IPS-18a (cell line): ENCODE measurements at regions not wholly inside any gene's neighbourhood (a gene's known extent, or its start where the extent isn't known, plus 50 kb on each side); places are given as distances from the start of the nearest gene placed in this dataset.
"Not testable (repeated sequence)": the region's sequence is repeated elsewhere in the genome, so short reads cannot be mapped to it uniquely, and the experiment has no call there.

Source experiments
- H3K27ac ChIP-seq: one replicate; pipeline ENCODE4 v1.5.1; 2013; ENCODE audit warnings: low read length
- H3K27me3 ChIP-seq: one replicate; pipeline ENCODE4 v1.6.1; 2013; ENCODE audit warnings: mild to moderate bottlenecking, low read length; ENCODE audit not compliant: control insufficient read depth, insufficient read depth
- H3K36me3 ChIP-seq: one replicate; pipeline ENCODE4 v1.6.1; 2013; ENCODE audit warnings: low read depth, low read length; ENCODE audit not compliant: control insufficient read depth
- H3K4me1 ChIP-seq: one replicate; pipeline ENCODE4 v1.6.1; 2013; ENCODE audit warnings: low read depth, low read length; ENCODE audit not compliant: control insufficient read depth
- H3K4me3 ChIP-seq: one replicate; pipeline ENCODE4 v1.5.1; 2013; ENCODE audit warnings: low read length
- H3K9ac ChIP-seq: one replicate; pipeline ENCODE4 v1.6.1; 2013; ENCODE audit warnings: mild to moderate bottlenecking, low read length, moderate library complexity
- H3K9me3 ChIP-seq: one replicate; pipeline ENCODE4 v1.6.1; 2013; ENCODE audit warnings: low read depth, low read length; ENCODE audit not compliant: control insufficient read depth

GRCh38 chr14:83905157-83905556 lies 1624.8 kb upstream of the FLRT2 start:
- Histone ChIP-seq H3K9ac (no peak overlapping the region), H3K4me1 (no peaks in the 10 kb centered on the region), H3K36me3 (no peaks in the 10 kb centered on the region), H3K27ac (no peak overlapping the region), H3K9me3 (no peaks in the 10 kb centered on the region), H3K4me3 (no peak overlapping the region), H3K27me3 (no peaks in the 10 kb centered on the region)

GRCh38 chr14:83908419-83908818 lies 1621.5 kb upstream of the FLRT2 start:
- Histone ChIP-seq H3K4me3 (no peak overlapping the region), H3K27ac (no peak overlapping the region), H3K9ac (no peak overlapping the region), H3K36me3 (no peaks in the 10 kb centered on the region), H3K27me3 (no peaks in the 10 kb centered on the region), H3K9me3 (no peaks in the 10 kb centered on the region), H3K4me1 (no peaks in the 10 kb centered on the region)

DNA sequence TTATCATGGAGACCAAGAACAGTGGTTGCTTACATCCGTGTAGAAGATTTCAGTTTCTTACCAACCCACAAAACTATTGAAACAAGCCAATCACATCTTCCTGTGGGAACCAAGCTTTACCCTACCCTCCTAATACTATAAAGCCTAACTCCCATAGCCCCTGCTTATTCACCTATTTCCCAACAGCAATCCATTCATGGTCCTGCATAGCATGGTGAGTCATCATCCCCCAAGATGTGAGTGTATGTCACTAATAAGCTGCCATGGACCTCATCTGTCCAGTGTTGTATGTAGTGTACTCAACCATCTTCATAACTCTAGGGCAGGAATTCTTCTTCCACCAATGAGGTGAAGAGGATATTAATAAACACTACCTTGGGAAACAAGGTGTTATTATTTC lies 1620.4 kb upstream of the FLRT2 start:
- no peaks in the 10 kb centered on the region for H3K36me3 ChIP-seq
- H3K27ac ChIP-seq, result no peak overlapping the region
- no peak overlapping the region for H3K4me3 ChIP-seq

DNA sequence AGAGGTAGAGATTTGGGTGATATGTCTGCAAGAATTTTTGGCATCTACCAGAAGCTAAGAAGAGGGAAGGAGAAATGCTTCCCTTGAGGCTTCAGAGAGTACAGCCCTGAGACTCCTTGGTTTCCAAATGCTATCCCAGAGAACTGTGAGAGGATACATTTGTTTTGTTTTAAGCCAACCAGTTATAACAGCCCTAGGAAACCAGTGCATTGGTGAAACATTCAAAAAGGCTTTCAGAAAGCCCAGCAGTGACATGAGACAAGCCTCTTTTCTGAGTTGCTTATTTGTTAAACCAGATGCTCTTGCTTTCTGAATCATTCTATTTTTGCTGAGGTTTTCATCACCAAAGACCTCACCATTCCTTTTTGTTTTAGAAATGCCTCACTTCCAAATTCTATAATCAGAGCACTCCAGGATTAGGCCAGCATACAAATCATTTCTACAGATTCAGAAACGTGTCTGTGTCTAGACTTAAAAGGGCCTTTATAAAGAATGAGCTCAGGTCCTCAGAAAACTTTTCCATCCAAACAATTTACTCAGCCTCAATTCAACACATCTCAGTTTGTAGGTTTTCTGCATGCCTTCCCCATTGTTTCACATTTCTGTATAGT lies 1617.8 kb upstream of the FLRT2 start:
- Histone ChIP-seq H3K36me3 (no peaks in the 10 kb centered on the region), H3K9me3 (no peaks in the 10 kb centered on the region), H3K27me3 (no peaks in the 10 kb centered on the region), H3K4me3 (no peak overlapping the region), H3K4me1 (no peaks in the 10 kb centered on the region), H3K9ac (no peak overlapping the region), H3K27ac (no peak overlapping the region)

More for the DNA sequence above, 1620.4 kb upstream of the FLRT2 start:
- H3K27me3 ChIP-seq, result no peaks in the 10 kb centered on the region
- H3K9me3 ChIP-seq, result no peaks in the 10 kb centered on the region
- H3K4me1 ChIP-seq, result no peaks in the 10 kb centered on the region
- H3K9ac ChIP-seq, result no peak overlapping the region

DNA sequence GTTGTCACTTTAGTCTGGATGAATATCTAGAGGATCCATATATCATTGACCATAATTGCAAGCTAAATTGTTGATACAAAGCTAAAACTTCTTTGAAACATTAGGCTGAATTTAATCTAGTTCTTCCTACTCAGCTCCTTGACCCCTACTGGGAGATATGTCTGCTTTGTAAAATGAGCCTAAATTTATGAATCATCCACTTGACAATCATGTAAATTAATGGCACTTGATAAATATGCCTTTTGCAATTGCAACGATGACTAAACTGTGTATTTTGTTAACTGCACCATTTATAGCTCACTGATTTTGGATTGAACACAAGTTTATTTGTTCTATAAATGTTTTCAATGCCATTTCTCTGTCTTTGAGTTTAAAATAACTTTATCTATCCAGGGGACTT lies 1616.5 kb upstream of the FLRT2 start:
- H3K4me1 ChIP-seq, result no peaks in the 10 kb centered on the region
- no peak overlapping the region for H3K27ac ChIP-seq
- H3K4me3 ChIP-seq, result no peak overlapping the region
- H3K27me3 ChIP-seq, result no peaks in the 10 kb centered on the region
- H3K36me3 ChIP-seq, result no peaks in the 10 kb centered on the region
- no peaks in the 10 kb centered on the region for H3K9me3 ChIP-seq
- H3K9ac ChIP-seq, result no peak overlapping the region

DNA sequence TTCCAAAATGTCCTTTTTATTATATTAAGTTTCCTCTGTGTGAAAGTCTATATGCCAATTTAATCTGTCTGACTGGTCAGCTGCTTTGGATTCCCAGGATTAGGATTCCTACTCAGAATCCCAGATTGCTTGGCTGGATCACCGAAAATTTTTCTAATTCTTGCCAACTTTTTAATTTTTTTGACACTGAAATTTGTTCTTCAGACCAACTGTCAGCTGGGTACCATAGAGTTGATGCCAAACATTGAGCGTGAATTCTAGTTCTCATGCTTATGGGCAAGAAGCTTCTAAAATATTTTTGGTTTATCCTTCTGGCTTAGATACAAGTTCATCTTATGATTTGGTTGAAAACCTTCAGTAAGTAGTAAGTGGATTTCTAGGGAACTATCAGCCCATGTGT lies 1611.4 kb upstream of the FLRT2 start:
- Histone ChIP-seq H3K36me3 (no peaks in the 10 kb centered on the region), H3K27ac (no peak overlapping the region), H3K4me3 (no peak overlapping the region), H3K27me3 (no peaks in the 10 kb centered on the region), H3K4me1 (no peaks in the 10 kb centered on the region), H3K9me3 (no peaks in the 10 kb centered on the region), H3K9ac (no peak overlapping the region)

GRCh38 chr14:83919675-83920074 lies 1610.3 kb upstream of the FLRT2 start:
- not testable (repeated sequence) for H3K36me3 ChIP-seq, H3K27me3 ChIP-seq, H3K4me3 ChIP-seq, H3K4me1 ChIP-seq, H3K9me3 ChIP-seq, H3K9ac ChIP-seq, H3K27ac ChIP-seq

DNA sequence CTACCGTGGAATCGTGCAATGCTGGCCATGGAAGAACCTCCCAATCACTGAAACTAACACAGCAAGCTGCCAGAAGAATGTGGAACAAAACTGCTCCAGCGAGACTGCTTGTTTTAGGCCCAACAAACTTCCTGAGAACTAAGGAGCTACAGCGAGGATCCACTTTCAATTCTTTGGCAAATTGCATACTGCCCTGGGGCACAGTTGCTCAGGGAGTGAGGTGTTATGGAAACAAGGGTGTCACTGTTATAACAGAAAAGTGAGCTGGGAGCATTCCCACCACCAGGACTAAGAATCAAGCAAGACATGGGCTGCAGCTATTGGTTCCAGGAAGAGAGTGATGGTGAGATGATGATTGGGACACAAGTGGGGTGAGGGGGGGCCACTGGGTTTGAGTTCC lies 1606.1 kb upstream of the FLRT2 start:
- Histone ChIP-seq H3K9me3 (no peaks in the 10 kb centered on the region), H3K4me1 (no peaks in the 10 kb centered on the region), H3K9ac (no peak overlapping the region), H3K27ac (no peak overlapping the region), H3K4me3 (no peak overlapping the region), H3K27me3 (no peaks in the 10 kb centered on the region), H3K36me3 (no peaks in the 10 kb centered on the region)

- Histone ChIP-seq H3K4me1 (no peaks in the 10 kb centered on the region), H3K36me3 (no peaks in the 10 kb centered on the region), H3K27me3 (no peaks in the 10 kb centered on the region), H3K9me3 (no peaks in the 10 kb centered on the region), H3K27ac (no peak overlapping the region), H3K4me3 (no peak overlapping the region), H3K9ac (no peak overlapping the region)
These were observed 1605.7 kb upstream of the FLRT2 start for GRCh38 chr14:83924259-83924658.

- Histone ChIP-seq H3K36me3 (no peaks in the 10 kb centered on the region), H3K9me3 (peaks cover 16% of the 10 kb centered on the region), H3K27ac (no peak overlapping the region), H3K4me1 (no peaks in the 10 kb centered on the region), H3K27me3 (no peaks in the 10 kb centered on the region), H3K4me3 (no peak overlapping the region), H3K9ac (no peak overlapping the region)
These were observed 1589.7 kb upstream of the FLRT2 start for GRCh38 chr14:83940253-83940652.

GRCh38 chr14:83958359-83958758 lies 1571.6 kb upstream of the FLRT2 start:
- Histone ChIP-seq H3K9me3 (no peaks in the 10 kb centered on the region), H3K27ac (no peak overlapping the region), H3K27me3 (peaks cover 7% of the 10 kb centered on the region), H3K4me3 (no peak overlapping the region), H3K36me3 (no peaks in the 10 kb centered on the region), H3K4me1 (peaks cover 15% of the 10 kb centered on the region), H3K9ac (no peak overlapping the region)

DNA sequence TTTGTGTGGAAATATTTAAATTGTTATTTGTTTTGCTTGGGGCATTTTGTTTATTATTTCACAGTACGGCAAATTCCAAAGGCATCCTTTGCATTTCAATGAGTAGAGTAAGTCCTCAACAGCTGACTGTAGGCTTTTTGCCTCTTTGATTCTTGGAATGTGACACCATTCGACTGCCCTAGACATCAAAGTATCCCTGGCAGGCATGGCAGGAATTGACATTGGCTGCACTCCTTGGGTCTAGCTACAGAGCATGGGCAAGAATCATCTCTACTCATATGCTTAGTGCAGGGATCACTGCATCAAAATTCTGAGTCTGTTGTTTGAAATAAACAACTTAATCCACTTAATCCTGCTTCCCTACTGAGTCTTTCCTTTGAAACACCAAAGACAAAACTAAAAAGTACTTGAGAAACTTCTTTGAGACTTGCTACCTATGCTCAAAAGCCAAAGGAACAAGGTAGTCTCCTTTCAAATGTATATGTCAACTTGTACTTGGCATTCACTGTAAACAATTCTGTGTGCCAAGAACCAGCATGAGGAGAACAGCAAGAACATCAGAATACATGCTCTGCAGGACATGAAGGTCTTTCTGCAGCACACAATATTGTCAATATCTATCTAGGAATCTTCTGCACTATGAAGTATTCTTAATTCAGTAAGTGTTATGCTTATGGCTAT lies 1569.0 kb upstream of the FLRT2 start:
- H3K4me3 ChIP-seq, result peak overlapping the region; percentile 23
- H3K27me3 ChIP-seq, result peaks cover 4% of the 10 kb centered on the region
- H3K4me1 ChIP-seq, result peaks cover 15% of the 10 kb centered on the region
- no peaks in the 10 kb centered on the region for H3K9me3 ChIP-seq
- H3K9ac ChIP-seq, result no peak overlapping the region
- H3K27ac ChIP-seq, result no peak overlapping the region
- H3K36me3 ChIP-seq, result no peaks in the 10 kb centered on the region
